SIG-M5 (cell line): ENCODE measurements at regions not wholly inside any gene's neighbourhood (a gene's known extent, or its start where the extent isn't known, plus 50 kb on each side); places are given as distances from the start of the nearest gene placed in this dataset.

Experiments used
- DNase-seq: peaks from one replicate; lab custom pipeline; 2025; lab: John Stamatoyannopoulos, UW

- DNase-seq = no peak
Measured at GRCh38 chr4:123455360-123455759, 58.8 kb downstream of the SPRY1 start.

- no peak for DNase-seq
Measured at GRCh38 chr4:123462007-123462406, 65.4 kb downstream of the SPRY1 start.

- no peak for DNase-seq
Measured at GRCh38 chr4:123463869-123464268, 67.3 kb downstream of the SPRY1 start.

GRCh38 chr4:123465416-123465815 lies 68.8 kb downstream of the SPRY1 start:
- DNase-seq = no peak

GRCh38 chr4:123466080-123466785 lies 69.6 kb downstream of the SPRY1 start:
- no peak for DNase-seq

GRCh38 chr4:123468479-123469031 lies 72.0 kb downstream of the SPRY1 start:
- DNase-seq = no peak

- DNase-seq = no peak
Measured at GRCh38 chr4:123469245-123469644, 72.7 kb downstream of the SPRY1 start.

- DNase-seq = no peak
Measured at GRCh38 chr4:123469696-123470095, 73.1 kb downstream of the SPRY1 start.

GRCh38 chr4:123470640-123471039 lies 74.0 kb downstream of the SPRY1 start:
- DNase-seq = no peak

- DNase-seq = no peak
Measured at GRCh38 chr4:123471655-123472369, 75.2 kb downstream of the SPRY1 start.

- DNase-seq = no peak
Measured at GRCh38 chr4:123474817-123475216, 78.2 kb downstream of the SPRY1 start.

- no peak for DNase-seq
Measured at GRCh38 chr4:123476089-123476488, 79.5 kb downstream of the SPRY1 start.

GRCh38 chr4:123477711-123478209 lies 81.2 kb downstream of the SPRY1 start:
- DNase-seq = no peak

GRCh38 chr4:123478859-123479345 lies 82.3 kb downstream of the SPRY1 start:
- DNase-seq = no peak

GRCh38 chr4:123479944-123480343 lies 83.3 kb downstream of the SPRY1 start:
- DNase-seq = no peak

- DNase-seq = no peak
Measured at GRCh38 chr4:123480706-123481418, 84.3 kb downstream of the SPRY1 start.

- no peak for DNase-seq
Measured at GRCh38 chr4:123481717-123482116, 85.1 kb downstream of the SPRY1 start.

- DNase-seq = no peak
Measured at GRCh38 chr4:123484291-123484926, 87.8 kb downstream of the SPRY1 start.

- no peak for DNase-seq
Measured at GRCh38 chr4:123485601-123486000, 89.0 kb downstream of the SPRY1 start.

GRCh38 chr4:123488916-123489315 lies 92.3 kb downstream of the SPRY1 start:
- DNase-seq = peak; percentile 46

GRCh38 chr4:123495530-123495929 lies 98.9 kb downstream of the SPRY1 start:
- DNase-seq = no peak

- DNase-seq = no peak
Measured at GRCh38 chr4:123496421-123496820, 99.8 kb downstream of the SPRY1 start.
